ENCODE measurements at regions not wholly inside any gene's neighbourhood (a gene's known extent, or its start where the extent isn't known, plus 50 kb on each side); places are given as distances from the start of the nearest gene placed in this dataset.
A peak's percentile ranks its signal among the peaks of the same experiment; 100 is the strongest.

- H3K4me3 ChIP-seq (ENCODE audit: low read length) = no peak overlapping the region
Measured at GRCh38 chr3:110236976-110237610, 834.5 kb upstream of the NECTIN3 start.

GRCh38 chr3:110243081-110243480 lies 828.5 kb upstream of the NECTIN3 start:
- peak; percentile 58 for DNase-seq (ENCODE audit: low read depth)
- H3K4me3 ChIP-seq (ENCODE audit: low read length) = no peak overlapping the region
- H3K4me1 ChIP-seq (ENCODE audit: control insufficient read depth, insufficient read depth, low read length) = no peaks in the 10 kb centered on the region

More at GRCh38 chr3:110236976-110237610, 834.5 kb upstream of the NECTIN3 start:
- peak; percentile 37 for DNase-seq (ENCODE audit: low read depth)
- Histone ChIP-seq H3K9me3 (ENCODE audit: control insufficient read depth, low read length) (no peaks in the 10 kb centered on the region), H3K4me1 (ENCODE audit: control insufficient read depth, insufficient read depth, low read length) (peaks cover 3% of the 10 kb centered on the region), H3K9ac (ENCODE audit: low read length) (no peak overlapping the region), H3K36me3 (ENCODE audit: control insufficient read depth, insufficient read depth, low read length, severe bottlenecking) (no peaks in the 10 kb centered on the region), H3K27me3 (replicated peaks; ENCODE audit: control insufficient read depth, insufficient read depth, low read length) (no peaks in the 10 kb centered on the region)

GRCh38 chr3:110246796-110247376 lies 824.7 kb upstream of the NECTIN3 start:
- DNase-seq (ENCODE audit: low read depth) = peak; percentile 20
- no peaks in the 10 kb centered on the region for H3K36me3 ChIP-seq (ENCODE audit: control insufficient read depth, insufficient read depth, low read length, severe bottlenecking)
- no peak overlapping the region for H3K4me3 ChIP-seq (ENCODE audit: low read length)
- H3K9me3 ChIP-seq (ENCODE audit: control insufficient read depth, low read length) = no peaks in the 10 kb centered on the region
- no peak overlapping the region for H3K9ac ChIP-seq (ENCODE audit: low read length)
- H3K27me3 ChIP-seq (replicated peaks; ENCODE audit: control insufficient read depth, insufficient read depth, low read length) = no peaks in the 10 kb centered on the region
- H3K4me1 ChIP-seq (ENCODE audit: control insufficient read depth, insufficient read depth, low read length) = no peaks in the 10 kb centered on the region

More at GRCh38 chr3:110243081-110243480, 828.5 kb upstream of the NECTIN3 start:
- Histone ChIP-seq H3K9me3 (ENCODE audit: control insufficient read depth, low read length) (no peaks in the 10 kb centered on the region), H3K9ac (ENCODE audit: low read length) (no peak overlapping the region), H3K36me3 (ENCODE audit: control insufficient read depth, insufficient read depth, low read length, severe bottlenecking) (no peaks in the 10 kb centered on the region), H3K27me3 (replicated peaks; ENCODE audit: control insufficient read depth, insufficient read depth, low read length) (no peaks in the 10 kb centered on the region)

GRCh38 chr3:110248666-110249065 lies 823.0 kb upstream of the NECTIN3 start:
- Histone ChIP-seq H3K27me3 (replicated peaks; ENCODE audit: control insufficient read depth, insufficient read depth, low read length) (no peaks in the 10 kb centered on the region), H3K9me3 (ENCODE audit: control insufficient read depth, low read length) (no peaks in the 10 kb centered on the region), H3K36me3 (ENCODE audit: control insufficient read depth, insufficient read depth, low read length, severe bottlenecking) (no peaks in the 10 kb centered on the region), H3K4me3 (ENCODE audit: low read length) (no peak overlapping the region), H3K9ac (ENCODE audit: low read length) (no peak overlapping the region), H3K4me1 (ENCODE audit: control insufficient read depth, insufficient read depth, low read length) (no peaks in the 10 kb centered on the region)
- DNase-seq (ENCODE audit: low read depth) = peak; percentile 38

- H3K27me3 ChIP-seq (replicated peaks; ENCODE audit: control insufficient read depth, insufficient read depth, low read length) = no peaks in the 10 kb centered on the region
- H3K9ac ChIP-seq (ENCODE audit: low read length) = no peak overlapping the region
- no peak for DNase-seq (ENCODE audit: low read depth)
- no peaks in the 10 kb centered on the region for H3K4me1 ChIP-seq (ENCODE audit: control insufficient read depth, insufficient read depth, low read length)
- H3K9me3 ChIP-seq (ENCODE audit: control insufficient read depth, low read length) = no peaks in the 10 kb centered on the region
- H3K36me3 ChIP-seq (ENCODE audit: control insufficient read depth, insufficient read depth, low read length, severe bottlenecking) = no peaks in the 10 kb centered on the region
- H3K4me3 ChIP-seq (ENCODE audit: low read length) = no peak overlapping the region
Measured at GRCh38 chr3:110253794-110254193, 817.8 kb upstream of the NECTIN3 start.

GRCh38 chr3:110254591-110254990 lies 817.0 kb upstream of the NECTIN3 start:
- no peak overlapping the region for H3K9ac ChIP-seq (ENCODE audit: low read length)
- no peaks in the 10 kb centered on the region for H3K36me3 ChIP-seq (ENCODE audit: control insufficient read depth, insufficient read depth, low read length, severe bottlenecking)
- H3K9me3 ChIP-seq (ENCODE audit: control insufficient read depth, low read length) = no peaks in the 10 kb centered on the region
- no peaks in the 10 kb centered on the region for H3K27me3 ChIP-seq (replicated peaks; ENCODE audit: control insufficient read depth, insufficient read depth, low read length)
- H3K4me1 ChIP-seq (ENCODE audit: control insufficient read depth, insufficient read depth, low read length) = no peaks in the 10 kb centered on the region
- no peak for DNase-seq (ENCODE audit: low read depth)
- no peak overlapping the region for H3K4me3 ChIP-seq (ENCODE audit: low read length)

- H3K4me1 ChIP-seq (ENCODE audit: control insufficient read depth, insufficient read depth, low read length) = no peaks in the 10 kb centered on the region
Measured at GRCh38 chr3:110261141-110261540, 810.5 kb upstream of the NECTIN3 start.

GRCh38 chr3:110262896-110263295 lies 808.7 kb upstream of the NECTIN3 start:
- Histone ChIP-seq H3K36me3 (ENCODE audit: control insufficient read depth, insufficient read depth, low read length, severe bottlenecking) (no peaks in the 10 kb centered on the region), H3K9ac (ENCODE audit: low read length) (no peak overlapping the region), H3K27me3 (replicated peaks; ENCODE audit: control insufficient read depth, insufficient read depth, low read length) (no peaks in the 10 kb centered on the region), H3K4me3 (ENCODE audit: low read length) (no peak overlapping the region), H3K9me3 (ENCODE audit: control insufficient read depth, low read length) (no peaks in the 10 kb centered on the region), H3K4me1 (ENCODE audit: control insufficient read depth, insufficient read depth, low read length) (no peaks in the 10 kb centered on the region)
- no peak for DNase-seq (ENCODE audit: low read depth)

More at GRCh38 chr3:110261141-110261540, 810.5 kb upstream of the NECTIN3 start:
- H3K9me3 ChIP-seq (ENCODE audit: control insufficient read depth, low read length) = no peaks in the 10 kb centered on the region
- no peaks in the 10 kb centered on the region for H3K27me3 ChIP-seq (replicated peaks; ENCODE audit: control insufficient read depth, insufficient read depth, low read length)
- H3K36me3 ChIP-seq (ENCODE audit: control insufficient read depth, insufficient read depth, low read length, severe bottlenecking) = no peaks in the 10 kb centered on the region
- no peak overlapping the region for H3K4me3 ChIP-seq (ENCODE audit: low read length)
- DNase-seq (ENCODE audit: low read depth) = peak; percentile 23
- H3K9ac ChIP-seq (ENCODE audit: low read length) = no peak overlapping the region

GRCh38 chr3:110265302-110265701 lies 806.3 kb upstream of the NECTIN3 start:
- Histone ChIP-seq H3K4me1 (ENCODE audit: control insufficient read depth, insufficient read depth, low read length) (no peaks in the 10 kb centered on the region), H3K4me3 (ENCODE audit: low read length) (no peak overlapping the region), H3K27me3 (replicated peaks; ENCODE audit: control insufficient read depth, insufficient read depth, low read length) (no peaks in the 10 kb centered on the region), H3K36me3 (ENCODE audit: control insufficient read depth, insufficient read depth, low read length, severe bottlenecking) (no peaks in the 10 kb centered on the region), H3K9me3 (ENCODE audit: control insufficient read depth, low read length) (no peaks in the 10 kb centered on the region), H3K9ac (ENCODE audit: low read length) (no peak overlapping the region)
- DNase-seq (ENCODE audit: low read depth) = no peak

- H3K9ac ChIP-seq (ENCODE audit: low read length) = no peak overlapping the region
- no peak for DNase-seq (ENCODE audit: low read depth)
- H3K4me1 ChIP-seq (ENCODE audit: control insufficient read depth, insufficient read depth, low read length) = no peaks in the 10 kb centered on the region
Measured at GRCh38 chr3:110267304-110267845, 804.2 kb upstream of the NECTIN3 start.

GRCh38 chr3:110272525-110272924 lies 799.1 kb upstream of the NECTIN3 start:
- Histone ChIP-seq H3K9me3 (ENCODE audit: control insufficient read depth, low read length) (no peaks in the 10 kb centered on the region), H3K4me3 (ENCODE audit: low read length) (no peak overlapping the region), H3K27me3 (replicated peaks; ENCODE audit: control insufficient read depth, insufficient read depth, low read length) (no peaks in the 10 kb centered on the region), H3K4me1 (ENCODE audit: control insufficient read depth, insufficient read depth, low read length) (no peaks in the 10 kb centered on the region), H3K36me3 (ENCODE audit: control insufficient read depth, insufficient read depth, low read length, severe bottlenecking) (no peaks in the 10 kb centered on the region), H3K9ac (ENCODE audit: low read length) (no peak overlapping the region)
- no peak for DNase-seq (ENCODE audit: low read depth)

More at GRCh38 chr3:110267304-110267845, 804.2 kb upstream of the NECTIN3 start:
- H3K27me3 ChIP-seq (replicated peaks; ENCODE audit: control insufficient read depth, insufficient read depth, low read length) = no peaks in the 10 kb centered on the region
- no peaks in the 10 kb centered on the region for H3K36me3 ChIP-seq (ENCODE audit: control insufficient read depth, insufficient read depth, low read length, severe bottlenecking)
- H3K4me3 ChIP-seq (ENCODE audit: low read length) = no peak overlapping the region
- H3K9me3 ChIP-seq (ENCODE audit: control insufficient read depth, low read length) = no peaks in the 10 kb centered on the region
